GM12878 (cell line): ENCODE measurements at regions not wholly inside any gene's neighbourhood (a gene's known extent, or its start where the extent isn't known, plus 50 kb on each side); places are given as distances from the start of the nearest gene placed in this dataset.

Experiments
- MTA2 ChIP-seq: fragments of 450-650 bp; IDR thresholded peaks from 2 replicates; pipeline ENCODE4 v1.6.1; 2016; ENCODE audit warnings: low read depth, mild to moderate bottlenecking, moderate library complexity
- NR2C2 ChIP-seq: IDR thresholded peaks from 2 replicates; pipeline ENCODE4 v1.6.1; 2011; ENCODE audit warnings: borderline replicate concordance, low read depth; ENCODE audit not compliant: control insufficient read depth, insufficient read length
- POLR2AphosphoS5 ChIP-seq: IDR thresholded peaks from 2 replicates; pipeline ENCODE4 v1.6.1; 2011; ENCODE audit warnings: mild to moderate bottlenecking, low read length, inconsistent platforms
- RCOR1 ChIP-seq: conservative IDR thresholded peaks from 2 replicates; pipeline ENCODE4 v1.6.1; 2012; ENCODE audit warnings: low read depth, low read length, improper control_type of control experiment
- SIN3A ChIP-seq: IDR thresholded peaks from 2 replicates; pipeline ENCODE4 v1.6.1; 2012; ENCODE audit warnings: low read depth, low read length, improper control_type of control experiment
- SPI1 ChIP-seq: IDR thresholded peaks from 2 replicates; pipeline ENCODE4 v1.6.1; 2011; ENCODE audit warnings: low read depth, mild to moderate bottlenecking, low read length, moderate library complexity, borderline replicate concordance; ENCODE audit not compliant: insufficient read depth
- TCF7 ChIP-seq: IDR thresholded peaks from 2 replicates; pipeline ENCODE4 v1.6.1; 2014; ENCODE audit warnings: antibody characterized with exemption, borderline replicate concordance
- YY1 ChIP-seq: IDR thresholded peaks from 2 replicates; pipeline ENCODE4 v1.6.1; 2011; ENCODE audit warnings: low read depth, mild to moderate bottlenecking, low read length
- TF ChIP-seq, protein P1 (sequence below), 3 experiments: IDR thresholded peaks in 2 of 3; conservative IDR thresholded peaks in 1 of 3; 2 replicates each; pipeline ENCODE4 v1.5.1; 2011; ENCODE audit warnings: low read depth in 3 of 3, low read length in 3 of 3, mild to moderate bottlenecking in 3 of 3, control low read depth in 2 of 3, moderate library complexity in 2 of 3, inconsistent platforms in 1 of 3, mixed read lengths in 1 of 3; ENCODE audit not compliant: control insufficient read depth in 2 of 3, insufficient read depth in 1 of 3; ENCODE audit errors: extremely low read depth in 1 of 3
- TF ChIP-seq, protein P2 (sequence below): IDR thresholded peaks from 2 replicates; pipeline ENCODE4 v1.6.1; 2012; ENCODE audit warnings: low read depth, low read length, improper control_type of control experiment
- TF ChIP-seq, protein P3 (sequence below): fragments of 450-650 bp; conservative IDR thresholded peaks from 2 replicates; pipeline ENCODE4 v1.6.1; 2017; ENCODE audit warnings: mild to moderate bottlenecking, moderate library complexity

DNA sequence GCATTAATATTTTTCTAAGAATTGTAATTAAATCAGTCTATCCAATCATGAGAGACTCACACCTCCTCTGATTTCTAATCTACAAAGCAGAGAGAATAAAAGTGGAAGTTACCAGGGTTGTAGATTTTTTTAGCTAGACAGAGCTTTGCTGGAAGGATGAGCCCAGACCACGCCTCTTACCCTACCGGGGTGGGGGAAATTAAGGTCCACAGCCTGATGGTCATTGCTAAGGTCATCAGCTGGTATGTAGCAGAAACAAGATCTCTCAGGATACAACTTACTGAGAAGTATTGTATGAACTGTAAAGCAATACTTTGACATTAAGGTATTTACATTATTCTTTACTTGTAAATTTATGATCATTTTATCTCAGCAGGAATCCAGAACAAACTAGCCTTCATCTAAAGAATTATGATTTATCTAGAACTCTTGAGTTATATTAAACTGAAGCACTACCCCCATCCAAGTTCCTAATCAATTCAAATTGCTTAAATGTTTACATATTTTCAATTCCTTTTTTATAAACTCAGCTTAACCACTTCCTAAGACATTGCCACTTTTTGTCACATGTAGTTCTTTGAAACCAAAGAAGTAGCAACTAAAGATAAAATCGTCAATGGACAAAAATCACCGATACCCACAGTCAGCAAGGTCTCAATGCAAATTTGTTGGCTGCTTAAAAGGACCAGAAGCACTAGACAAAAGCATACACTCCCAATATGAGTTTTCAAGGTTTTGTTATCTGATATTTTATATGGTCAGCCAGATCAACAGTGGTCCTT lies 225.8 kb upstream of the DAPK1 start:
- TF ChIP-seq, protein P1, sequence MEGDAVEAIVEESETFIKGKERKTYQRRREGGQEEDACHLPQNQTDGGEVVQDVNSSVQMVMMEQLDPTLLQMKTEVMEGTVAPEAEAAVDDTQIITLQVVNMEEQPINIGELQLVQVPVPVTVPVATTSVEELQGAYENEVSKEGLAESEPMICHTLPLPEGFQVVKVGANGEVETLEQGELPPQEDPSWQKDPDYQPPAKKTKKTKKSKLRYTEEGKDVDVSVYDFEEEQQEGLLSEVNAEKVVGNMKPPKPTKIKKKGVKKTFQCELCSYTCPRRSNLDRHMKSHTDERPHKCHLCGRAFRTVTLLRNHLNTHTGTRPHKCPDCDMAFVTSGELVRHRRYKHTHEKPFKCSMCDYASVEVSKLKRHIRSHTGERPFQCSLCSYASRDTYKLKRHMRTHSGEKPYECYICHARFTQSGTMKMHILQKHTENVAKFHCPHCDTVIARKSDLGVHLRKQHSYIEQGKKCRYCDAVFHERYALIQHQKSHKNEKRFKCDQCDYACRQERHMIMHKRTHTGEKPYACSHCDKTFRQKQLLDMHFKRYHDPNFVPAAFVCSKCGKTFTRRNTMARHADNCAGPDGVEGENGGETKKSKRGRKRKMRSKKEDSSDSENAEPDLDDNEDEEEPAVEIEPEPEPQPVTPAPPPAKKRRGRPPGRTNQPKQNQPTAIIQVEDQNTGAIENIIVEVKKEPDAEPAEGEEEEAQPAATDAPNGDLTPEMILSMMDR (IDR thresholded peaks at IDR 0.05 in 2 of 3, conservative IDR thresholded peaks at IDR 0.05 in 1 of 3; ENCODE audit: control insufficient read depth in 2 of 3, extremely low read depth in 1 of 3, insufficient read depth in 1 of 3, low read depth in 3 of 3, low read length in 3 of 3) = no peak
- TF ChIP-seq SIN3A (no peak), NR2C2 (no peak), MTA2 (no peak), RCOR1 (no peak), YY1 (no peak), SPI1 (no peak; the same call in 1 of the 2 replicates), POLR2AphosphoS5 (no peak), TCF7 (no peak)
- TF ChIP-seq, protein P2, sequence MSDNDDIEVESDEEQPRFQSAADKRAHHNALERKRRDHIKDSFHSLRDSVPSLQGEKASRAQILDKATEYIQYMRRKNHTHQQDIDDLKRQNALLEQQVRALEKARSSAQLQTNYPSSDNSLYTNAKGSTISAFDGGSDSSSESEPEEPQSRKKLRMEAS = no peak
- TF ChIP-seq, protein P3, sequence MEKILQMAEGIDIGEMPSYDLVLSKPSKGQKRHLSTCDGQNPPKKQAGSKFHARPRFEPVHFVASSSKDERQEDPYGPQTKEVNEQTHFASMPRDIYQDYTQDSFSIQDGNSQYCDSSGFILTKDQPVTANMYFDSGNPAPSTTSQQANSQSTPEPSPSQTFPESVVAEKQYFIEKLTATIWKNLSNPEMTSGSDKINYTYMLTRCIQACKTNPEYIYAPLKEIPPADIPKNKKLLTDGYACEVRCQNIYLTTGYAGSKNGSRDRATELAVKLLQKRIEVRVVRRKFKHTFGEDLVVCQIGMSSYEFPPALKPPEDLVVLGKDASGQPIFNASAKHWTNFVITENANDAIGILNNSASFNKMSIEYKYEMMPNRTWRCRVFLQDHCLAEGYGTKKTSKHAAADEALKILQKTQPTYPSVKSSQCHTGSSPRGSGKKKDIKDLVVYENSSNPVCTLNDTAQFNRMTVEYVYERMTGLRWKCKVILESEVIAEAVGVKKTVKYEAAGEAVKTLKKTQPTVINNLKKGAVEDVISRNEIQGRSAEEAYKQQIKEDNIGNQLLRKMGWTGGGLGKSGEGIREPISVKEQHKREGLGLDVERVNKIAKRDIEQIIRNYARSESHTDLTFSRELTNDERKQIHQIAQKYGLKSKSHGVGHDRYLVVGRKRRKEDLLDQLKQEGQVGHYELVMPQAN = no peak
